Stimulated activated CD8-positive, alpha-beta memory T cell treated with anti-CD3 and anti-CD28 coated beads, Interleukin-2, amount 100 ng/mL, for 48 hours (primary cell): ENCODE measurements at regions not wholly inside any gene's neighbourhood (a gene's known extent, or its start where the extent isn't known, plus 50 kb on each side); places are given as distances from the start of the nearest gene placed in this dataset.

Experiments
- DNase-seq, 2 donors: peaks; one replicate each; pipeline ENCODE4 v3.0.0-alpha.2; 2020; ENCODE audit warnings: low read depth in 2 of 2

- no peak for DNase-seq
Measured at GRCh38 chr9:18393340-18394130, 80.4 kb upstream of the ADAMTSL1 start.

DNA sequence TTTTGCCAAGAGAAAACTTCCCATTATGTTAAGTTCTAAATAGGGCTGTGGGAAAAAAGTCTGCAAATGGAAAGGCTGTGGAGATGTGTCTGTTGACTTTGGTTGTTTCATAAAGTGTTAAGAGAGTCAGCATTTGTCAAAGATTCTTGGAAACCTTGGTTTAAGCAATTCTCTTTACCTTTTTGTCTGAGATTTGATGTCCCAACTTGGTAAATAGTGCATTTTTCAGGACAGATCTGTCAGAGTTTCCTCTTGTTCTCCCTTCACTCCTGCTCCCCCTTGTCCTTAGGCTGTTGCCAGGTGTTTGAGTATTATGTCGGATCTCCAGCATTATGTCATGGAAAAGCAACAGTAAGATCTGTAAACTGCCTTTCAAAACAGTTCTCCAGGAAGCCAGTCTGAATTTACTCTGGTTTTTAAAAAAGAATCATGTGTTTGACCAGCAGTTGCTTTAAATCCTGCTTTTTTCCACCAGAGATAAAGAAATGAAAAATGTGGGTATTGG lies 79.1 kb upstream of the ADAMTSL1 start:
- DNase-seq: no peak

GRCh38 chr9:18396102-18396728 lies 77.7 kb upstream of the ADAMTSL1 start:
- DNase-seq: no peak

DNA sequence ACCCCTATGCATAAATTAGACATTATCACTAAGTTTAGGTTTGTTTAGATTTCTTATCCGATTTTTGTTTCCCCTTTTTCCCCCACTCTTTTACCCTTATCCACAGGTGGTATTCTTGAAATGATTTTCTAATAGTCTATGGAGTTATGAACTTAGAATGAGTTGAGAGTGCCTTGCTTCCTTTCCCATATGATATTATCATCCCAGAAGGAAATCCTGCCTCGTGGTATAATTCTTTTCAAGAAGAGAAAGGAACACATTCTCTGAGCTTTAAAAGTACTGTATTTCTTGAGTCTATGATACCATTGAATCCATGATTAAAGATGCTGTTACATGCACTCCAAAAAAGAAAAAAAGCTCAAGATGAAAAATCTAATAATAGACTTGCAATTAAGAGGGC lies 76.9 kb upstream of the ADAMTSL1 start:
- no peak for DNase-seq

GRCh38 chr9:18398038-18398437 lies 75.9 kb upstream of the ADAMTSL1 start:
- DNase-seq: no peak

DNA sequence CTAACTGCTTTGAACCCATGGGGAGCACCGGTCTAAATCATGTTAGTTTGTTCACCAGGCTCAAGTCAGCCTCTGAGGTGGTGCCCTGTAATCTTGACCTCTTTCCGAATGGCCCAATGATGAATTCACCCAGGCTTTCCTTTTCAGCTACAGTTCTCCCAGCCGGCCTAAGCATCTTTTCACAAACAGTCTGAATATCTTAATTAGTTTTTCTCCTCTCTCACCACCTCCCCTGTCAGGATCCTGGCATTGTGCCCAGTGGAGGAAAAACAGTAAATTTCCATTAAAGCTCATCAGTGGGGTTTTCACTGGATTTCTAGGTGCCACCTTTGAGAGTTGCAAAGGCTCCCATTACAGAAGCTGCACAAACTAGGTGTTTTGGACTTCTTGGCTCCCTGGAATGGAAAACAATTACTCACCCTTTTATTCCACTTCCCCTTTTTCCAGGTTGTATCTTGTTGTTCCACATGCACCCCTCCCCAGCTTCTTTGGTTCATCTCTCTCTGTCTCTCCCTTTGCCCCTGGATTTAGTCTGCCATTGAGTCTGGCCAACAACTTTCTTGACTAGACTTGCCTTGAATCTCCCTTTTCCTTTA lies 69.4 kb upstream of the ADAMTSL1 start:
- DNase-seq: no peak

GRCh38 chr9:18405240-18405639 lies 68.7 kb upstream of the ADAMTSL1 start:
- DNase-seq: no peak

DNA sequence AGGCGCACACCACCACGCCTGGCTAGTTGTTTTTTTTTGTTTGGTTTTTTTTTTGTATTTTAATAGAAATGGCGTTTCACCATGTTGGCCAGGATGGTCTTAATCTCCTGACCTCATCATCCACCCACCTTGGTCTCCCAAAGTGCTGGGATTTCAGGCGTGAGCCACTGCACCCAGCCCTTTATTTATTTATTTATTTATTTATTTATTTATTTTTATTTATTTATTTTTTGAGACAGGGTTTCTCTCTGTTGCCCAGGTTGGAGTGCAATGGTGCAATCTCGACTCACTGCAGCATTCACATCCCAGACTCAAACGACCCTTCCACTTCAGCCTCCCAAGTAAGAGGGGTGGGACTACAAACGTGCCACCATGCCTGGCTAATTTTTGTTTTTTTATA lies 63.0 kb upstream of the ADAMTSL1 start:
- DNase-seq: no peak

- DNase-seq: no peak
Measured at GRCh38 chr9:18421391-18421790, 52.6 kb upstream of the ADAMTSL1 start.

DNA sequence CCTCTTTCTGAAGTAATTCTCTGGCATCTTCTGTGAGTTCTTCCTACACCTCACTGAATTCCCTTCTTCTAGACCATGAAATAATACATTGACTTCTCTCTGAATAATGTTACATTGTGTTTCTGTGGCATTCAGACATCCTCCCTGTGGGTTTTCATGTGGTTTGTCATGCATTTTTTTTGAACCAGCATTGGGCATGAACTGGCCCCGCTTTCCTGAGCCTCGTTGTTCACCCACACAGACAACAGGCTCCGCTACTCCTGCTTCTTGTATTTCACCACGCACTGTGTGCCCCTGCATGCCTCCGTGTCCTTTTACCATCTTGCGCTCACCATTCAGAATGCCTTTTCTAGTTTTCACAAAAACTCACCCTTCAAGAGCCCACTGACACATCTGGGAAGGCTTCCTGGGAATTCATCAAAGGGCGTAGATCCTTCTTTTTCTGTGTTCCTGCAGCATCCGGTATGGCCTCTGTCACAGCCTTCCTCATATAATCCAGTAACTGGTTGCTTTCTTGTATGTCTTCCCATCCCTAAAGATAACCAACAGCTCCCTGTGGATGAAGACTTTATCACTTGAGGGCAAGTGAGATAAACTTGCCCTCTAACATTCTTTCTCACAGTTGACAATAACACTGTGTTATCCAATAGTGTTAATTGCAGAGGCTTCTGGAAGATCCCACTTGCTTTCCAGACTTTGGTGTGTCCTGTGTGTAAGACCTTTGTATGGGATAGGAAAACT lies 51.5 kb upstream of the ADAMTSL1 start:
- DNase-seq: no peak

DNA sequence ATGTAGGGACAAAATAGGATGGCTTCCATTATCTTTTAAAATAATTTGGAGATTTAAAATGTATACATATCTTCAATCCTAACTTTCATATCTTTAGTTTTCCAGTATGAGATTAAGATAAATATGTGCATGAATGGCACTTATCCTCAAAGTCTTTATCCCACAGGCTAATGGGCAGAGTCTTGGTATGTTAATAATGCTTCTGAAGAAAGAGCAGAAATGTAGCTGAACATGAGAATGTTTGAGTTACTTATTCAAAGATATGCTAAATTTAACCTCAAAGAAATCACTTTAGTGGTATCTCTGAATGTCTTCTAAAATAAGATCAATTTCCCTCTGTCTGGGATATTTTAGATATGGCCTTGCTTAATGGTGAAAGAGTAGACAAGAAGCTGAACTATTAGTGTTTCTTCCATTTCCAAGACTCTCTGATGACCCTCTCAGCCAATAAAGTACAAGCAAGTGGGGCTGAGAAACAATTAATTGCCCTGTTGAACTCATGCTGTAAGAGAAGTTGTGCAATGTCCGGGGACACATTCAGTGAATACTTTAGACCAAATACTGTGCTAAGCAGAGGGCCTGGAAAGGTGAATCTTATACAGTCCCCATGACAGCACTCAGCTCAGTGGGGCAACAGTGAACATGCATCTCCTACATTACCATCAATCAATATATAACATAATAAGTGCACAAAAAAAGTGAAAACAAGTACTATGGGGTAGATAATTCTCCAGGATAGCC lies 50.0 kb upstream of the ADAMTSL1 start:
- no peak for DNase-seq
